Heart left ventricle (tissue), 16 donors: ENCODE measurements at regions not wholly inside any gene's neighbourhood (a gene's known extent, or its start where the extent isn't known, plus 50 kb on each side); places are given as distances from the start of the nearest gene placed in this dataset.

ENCODE experiments used
- ATAC-seq, 4 donors: fragments of 200-7000 bp; cut with Tn5 transposase; one replicate each; pipeline ENCODE4 v1.9.1; 2020 to 2022; ENCODE audit warnings: moderate library complexity in 4 of 4, mild to moderate bottlenecking in 3 of 4, moderate number of reproducible peaks in 1 of 4
- DNase-seq, 5 donors: peaks; one replicate each; pipeline ENCODE4 v3.0.0-alpha.2; 2020
- H3K27ac ChIP-seq, 12 donors: fragments of 200-600 bp; sonication (generic) in 4 of 12; one replicate each; pipeline versions ENCODE4 v1.5.0 to v1.8.0; 2016 to 2022; ENCODE audit warnings: mild to moderate bottlenecking in 2 of 12
- H3K27me3 ChIP-seq, 9 donors: fragments of 200-600 bp; sonication (generic) in 2 of 9; one replicate each; pipeline versions ENCODE4 v1.5.1 to v1.8.0; 2016 to 2022; ENCODE audit warnings: mild to moderate bottlenecking in 3 of 9
- H3K36me3 ChIP-seq, 9 donors: fragments of 200-600 bp; sonication (generic) in 2 of 9; one replicate each; pipeline versions ENCODE4 v1.5.0 to v1.8.0; 2018 to 2022; ENCODE audit warnings: mild to moderate bottlenecking in 2 of 9
- H3K4me1 ChIP-seq, 12 donors: fragments of 200-600 bp; sonication (generic) in 4 of 12; one replicate each; pipeline versions ENCODE4 v1.5.0 to v1.8.0; 2016 to 2022; ENCODE audit warnings: mild to moderate bottlenecking in 3 of 12
- H3K4me3 ChIP-seq, 12 donors: fragments of 200-600 bp; sonication (generic) in 4 of 12; one replicate each; pipeline versions ENCODE4 v1.5.0 to v1.8.0; 2017 to 2022; ENCODE audit warnings: mild to moderate bottlenecking in 9 of 12, moderate library complexity in 4 of 12
- H3K9me3 ChIP-seq, 12 donors: fragments of 200-600 bp; sonication (generic) in 4 of 12; one replicate each; pipeline versions ENCODE4 v1.5.0 to v1.8.0; 2016 to 2022; ENCODE audit warnings: mild to moderate bottlenecking in 1 of 12
- POLR2A ChIP-seq, 2 donors: fragments of 450-650 bp; IDR thresholded peaks; one replicate each; pipeline ENCODE4 v1.6.1; 2017; ENCODE audit warnings: antibody characterized with exemption in 2 of 2, mild to moderate bottlenecking in 2 of 2, moderate library complexity in 2 of 2
- WGBS, 4 donors: extraction: QIAGEN DNeasy Blood & Tissue Kit in 2 of 4; methylation state at CpG; one replicate each; pipeline versions ENCODE4 v1.1.5 to v1.1.7; 2013 to 2018; 5-methylcytosine and 5-hydroxymethylcytosine counted together
- intact Hi-C, 10 donors: fragments of 100-400 bp; cut with DNase I; formaldehyde crosslinking; loops; one replicate each; pipeline versions ENCODE4 v1.11.1 to v1.14.2; 2022
- TF ChIP-seq, protein P1 (sequence below), 12 donors: fragments of 200-600 bp; sonication (generic) in 4 of 12; IDR thresholded peaks; one replicate each; pipeline versions ENCODE4 v1.5.0 to v1.8.0; 2018 to 2022; ENCODE audit warnings: antibody characterized with exemption in 12 of 12, mild to moderate bottlenecking in 5 of 12
- donor health status: ischemic (EF 13 %, LVEDD 7.1; RV severe dilation, severe dysfunction).
- donor health status: healthy with polysubstance abuse.
- donor health status: DM: no; HTN: yes; CAD: no.
- donor health status: DM: no; HTN: no; CAD: no.
- donor health status: ischemic (EF 25% LVEDD 6.9; RV normal size, moderate dysfunction).
- donor health status: ischemic (EF 25% LVEDD 5.7; RV mildly dilated, moderate dysfunction).
- donor health status: healthy.
- donor health status: DM: yes; HTN: yes; CAD: no.
- donor health status: ischemic (EF 35%, LVEDD 5.7; RV mildly dilated, moderate dysfunction).
- donor health status: nonischemic (EF 11% LVEDD 7.7; RV severe dilation, severe dysfunction).
- donor health status: DM: yes; HTN: yes; CAD: no.
- donor health status: PGD.
- donor health status: ischemic (EF 29% LVEDD 5.4; RV normal size, mild dysfunction).
- donor health status: nonischemic (EF 23%, LVEDD 6.1; RV moderate dilation, normal function).

DNA sequence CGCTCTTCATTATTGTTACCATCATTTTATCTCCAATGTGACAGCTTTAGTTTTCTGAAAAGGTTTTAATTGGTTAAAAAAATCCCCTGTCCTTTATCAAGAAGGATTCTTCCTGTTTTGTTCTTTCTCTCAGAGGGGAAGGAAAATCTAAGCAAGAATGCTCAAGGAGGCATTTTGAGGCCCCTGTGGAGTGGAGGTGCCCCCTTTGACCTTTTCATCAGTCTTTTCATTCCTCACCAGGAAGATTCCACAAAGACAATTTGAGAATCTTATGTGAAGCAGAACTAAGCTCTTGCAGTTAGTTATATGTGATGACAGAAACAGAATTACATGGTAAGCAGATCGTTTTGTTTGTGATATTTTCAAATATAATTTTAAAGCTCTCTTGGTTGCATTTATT, 489.6 kb downstream of the MAN2A1 start:
- TF ChIP-seq, protein P1, sequence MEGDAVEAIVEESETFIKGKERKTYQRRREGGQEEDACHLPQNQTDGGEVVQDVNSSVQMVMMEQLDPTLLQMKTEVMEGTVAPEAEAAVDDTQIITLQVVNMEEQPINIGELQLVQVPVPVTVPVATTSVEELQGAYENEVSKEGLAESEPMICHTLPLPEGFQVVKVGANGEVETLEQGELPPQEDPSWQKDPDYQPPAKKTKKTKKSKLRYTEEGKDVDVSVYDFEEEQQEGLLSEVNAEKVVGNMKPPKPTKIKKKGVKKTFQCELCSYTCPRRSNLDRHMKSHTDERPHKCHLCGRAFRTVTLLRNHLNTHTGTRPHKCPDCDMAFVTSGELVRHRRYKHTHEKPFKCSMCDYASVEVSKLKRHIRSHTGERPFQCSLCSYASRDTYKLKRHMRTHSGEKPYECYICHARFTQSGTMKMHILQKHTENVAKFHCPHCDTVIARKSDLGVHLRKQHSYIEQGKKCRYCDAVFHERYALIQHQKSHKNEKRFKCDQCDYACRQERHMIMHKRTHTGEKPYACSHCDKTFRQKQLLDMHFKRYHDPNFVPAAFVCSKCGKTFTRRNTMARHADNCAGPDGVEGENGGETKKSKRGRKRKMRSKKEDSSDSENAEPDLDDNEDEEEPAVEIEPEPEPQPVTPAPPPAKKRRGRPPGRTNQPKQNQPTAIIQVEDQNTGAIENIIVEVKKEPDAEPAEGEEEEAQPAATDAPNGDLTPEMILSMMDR (IDR thresholded peaks at IDR 0.05) = no peak
- TF ChIP-seq POLR2A (IDR thresholded peaks at IDR 0.05) = no peak
- H3K4me1 ChIP-seq = no peaks in the 10 kb centered on the region
- intact Hi-C loops = no loop called here
- 49 to 54% (median 53%) methylated on average over 2 of the region's 2 CpGs for WGBS, 4 donors
- H3K27ac ChIP-seq = no peak overlapping the region
- no peaks in the 10 kb centered on the region for H3K27me3 ChIP-seq
- H3K4me3 ChIP-seq = no peak overlapping the region
- ATAC-seq = no peak
- no peak for DNase-seq
- H3K36me3 ChIP-seq = no peaks in the 10 kb centered on the region
- peaks cover 0 to 4% (median 0%) of the 10 kb centered on the region in 12 donors for H3K9me3 ChIP-seq

DNA sequence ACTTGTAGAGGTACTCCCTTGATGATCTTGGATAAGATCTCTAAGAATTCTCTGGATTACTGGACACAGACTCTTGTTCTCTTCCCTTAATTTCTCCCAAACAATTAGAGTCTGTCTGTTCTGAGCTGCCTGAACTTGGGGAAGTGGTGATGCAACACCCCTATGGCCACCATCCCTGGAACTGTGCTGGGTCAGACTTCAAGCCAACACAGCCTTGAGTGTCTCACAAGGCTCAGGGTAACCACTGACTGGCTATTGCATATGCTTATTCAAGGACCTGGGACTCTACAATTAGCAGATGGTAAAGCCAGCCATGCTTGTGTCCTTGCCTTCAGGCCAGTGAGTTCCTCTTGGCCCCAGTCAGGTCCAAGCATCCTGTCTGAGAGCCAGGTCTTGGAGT, 504.5 kb downstream of the MAN2A1 start:
- ATAC-seq = no peak
- Histone ChIP-seq H3K9me3 (peaks cover 0 to 7% (median 0%) of the 10 kb centered on the region in 12 donors), H3K36me3 (no peaks in the 10 kb centered on the region), H3K4me3 (no peak overlapping the region), H3K27ac (no peak overlapping the region), H3K27me3 (no peaks in the 10 kb centered on the region), H3K4me1 (no peaks in the 10 kb centered on the region)
- intact Hi-C loops = no loop called here
- TF ChIP-seq, protein P1 (IDR thresholded peaks at IDR 0.05) = no peak
- TF ChIP-seq POLR2A (IDR thresholded peaks at IDR 0.05) = no peak
- DNase-seq = no peak

DNA sequence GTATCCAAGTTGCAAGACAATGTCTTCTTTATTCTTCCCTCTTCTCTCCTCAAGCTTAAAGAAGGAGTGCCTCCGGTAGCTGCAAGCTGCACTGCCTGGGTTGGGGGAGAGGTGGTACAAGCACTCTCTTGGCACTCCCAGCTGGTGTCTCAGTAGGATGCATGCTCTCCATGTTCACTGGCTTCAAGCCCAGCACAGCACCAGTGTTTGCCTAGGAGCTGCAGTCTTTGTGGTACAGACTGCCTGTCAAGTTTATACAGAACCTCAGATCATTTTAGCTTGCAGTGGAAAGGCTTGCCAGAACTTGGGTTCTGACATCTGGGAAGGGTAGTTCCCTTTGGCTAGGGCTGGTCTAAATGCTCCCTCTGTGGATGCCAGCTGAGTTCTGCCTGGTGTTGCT, 505.6 kb downstream of the MAN2A1 start:
- WGBS, 4 donors = 85 to 100% (median 98%) methylated on average over 1 of the region's 1 CpG
- intact Hi-C loops = no loop called here
- DNase-seq = no peak
- TF ChIP-seq, protein P1 (IDR thresholded peaks at IDR 0.05) = no peak
- TF ChIP-seq POLR2A (IDR thresholded peaks at IDR 0.05) = no peak
- no peak for ATAC-seq
- no peak overlapping the region for H3K4me3 ChIP-seq
- peaks cover 0 to 17% (median 2%) of the 10 kb centered on the region in 12 donors for H3K9me3 ChIP-seq
- no peaks in the 10 kb centered on the region for H3K4me1 ChIP-seq
- H3K27ac ChIP-seq = no peak overlapping the region
- H3K36me3 ChIP-seq = no peaks in the 10 kb centered on the region
- no peaks in the 10 kb centered on the region for H3K27me3 ChIP-seq

DNA sequence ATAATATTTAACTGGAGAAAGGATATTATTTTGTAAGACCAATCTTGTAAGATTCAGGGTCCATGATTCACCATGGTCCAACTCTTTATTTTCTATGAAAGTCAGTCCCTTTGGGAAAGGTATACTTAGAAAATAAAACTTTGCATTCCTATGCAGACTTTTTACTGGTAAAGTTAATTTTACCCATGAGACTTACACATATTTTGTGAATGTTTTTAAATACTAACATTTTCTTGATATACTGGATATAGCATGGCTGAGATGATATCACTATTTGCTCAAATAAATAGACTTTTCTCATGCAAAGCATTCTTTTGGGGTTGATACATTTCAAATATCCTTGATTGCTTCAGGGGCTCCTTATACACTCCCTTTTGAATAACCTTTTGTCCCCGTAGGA, 512.1 kb downstream of the MAN2A1 start:
- peaks cover 0 to 17% (median 2%) of the 10 kb centered on the region in 12 donors for H3K9me3 ChIP-seq
- H3K27ac ChIP-seq = no peak overlapping the region
- intact Hi-C loops = no loop called here
- H3K4me3 ChIP-seq = no peak overlapping the region
- WGBS, 4 donors = 30 to 54% (median 44%) methylated on average over 1 of the region's 1 CpG
- TF ChIP-seq, protein P1 (IDR thresholded peaks at IDR 0.05) = no peak
- TF ChIP-seq POLR2A (IDR thresholded peaks at IDR 0.05) = no peak
- DNase-seq (no peak), ATAC-seq (no peak)
- H3K27me3 ChIP-seq = no peaks in the 10 kb centered on the region
- no peaks in the 10 kb centered on the region for H3K36me3 ChIP-seq
- H3K4me1 ChIP-seq = no peaks in the 10 kb centered on the region
